ENCODE measurements at regions not wholly inside any gene's neighbourhood (a gene's known extent, or its start where the extent isn't known, plus 50 kb on each side); places are given as distances from the start of the nearest gene placed in this dataset.

- no peak for TF ChIP-seq POLR2AphosphoS5 (IDR thresholded peaks at IDR 0.05; ENCODE audit: low read depth, low read length)
- TF ChIP-seq REST (IDR thresholded peaks at IDR 0.05; ENCODE audit: insufficient read depth in 1 of 2, low read depth in 2 of 2, low read length in 2 of 2), result no peak
- TF ChIP-seq TAF1 (IDR thresholded peaks at IDR 0.05; ENCODE audit: borderline replicate concordance, insufficient read depth, low read length), result no peak
- no peak for TF ChIP-seq SIN3A (IDR thresholded peaks at IDR 0.05; ENCODE audit: borderline replicate concordance, insufficient read depth, low read length)
Observed at GRCh38 chr7:68587599-68587998, 1010.7 kb upstream of the AUTS2 start.

Measured in PFSK-1 (cell line).